ENCODE measurements at regions not wholly inside any gene's neighbourhood (a gene's known extent, or its start where the extent isn't known, plus 50 kb on each side); places are given as distances from the start of the nearest gene placed in this dataset.
A peak's percentile ranks its signal among the peaks of the same experiment; 100 is the strongest.

DNA sequence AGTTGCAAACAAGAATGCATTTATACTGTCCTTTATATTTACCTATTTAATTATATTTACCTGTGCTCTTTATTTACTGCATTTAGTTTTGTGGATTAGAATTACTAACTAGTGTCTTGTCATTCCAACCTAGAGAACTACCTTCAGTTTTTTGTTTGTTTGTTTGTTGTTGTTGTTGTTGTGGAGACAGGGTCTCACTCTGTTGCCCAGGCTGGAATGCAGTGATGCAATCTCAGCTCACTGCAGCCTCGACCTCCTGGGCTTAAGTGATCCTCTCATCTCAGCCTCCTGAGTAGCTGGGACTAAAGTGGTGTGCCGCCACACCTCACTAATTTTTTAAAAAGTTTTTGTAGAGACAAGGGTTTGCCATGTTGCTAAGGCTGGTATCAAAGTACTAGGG lies 156.4 kb upstream of the AKR1E2 start:
- Mint-ChIP-seq H3K27ac (no peak overlapping the region), H3K27me3 (ENCODE audit: low read depth) (no peaks in the 10 kb centered on the region), H3K4me1 (peaks cover 15% of the 10 kb centered on the region), H3K9me3 (peaks cover 12% of the 10 kb centered on the region), H3K4me3 (no peak overlapping the region), H3K36me3 (peaks cover 4% of the 10 kb centered on the region)
- TF ChIP-seq, protein P1, sequence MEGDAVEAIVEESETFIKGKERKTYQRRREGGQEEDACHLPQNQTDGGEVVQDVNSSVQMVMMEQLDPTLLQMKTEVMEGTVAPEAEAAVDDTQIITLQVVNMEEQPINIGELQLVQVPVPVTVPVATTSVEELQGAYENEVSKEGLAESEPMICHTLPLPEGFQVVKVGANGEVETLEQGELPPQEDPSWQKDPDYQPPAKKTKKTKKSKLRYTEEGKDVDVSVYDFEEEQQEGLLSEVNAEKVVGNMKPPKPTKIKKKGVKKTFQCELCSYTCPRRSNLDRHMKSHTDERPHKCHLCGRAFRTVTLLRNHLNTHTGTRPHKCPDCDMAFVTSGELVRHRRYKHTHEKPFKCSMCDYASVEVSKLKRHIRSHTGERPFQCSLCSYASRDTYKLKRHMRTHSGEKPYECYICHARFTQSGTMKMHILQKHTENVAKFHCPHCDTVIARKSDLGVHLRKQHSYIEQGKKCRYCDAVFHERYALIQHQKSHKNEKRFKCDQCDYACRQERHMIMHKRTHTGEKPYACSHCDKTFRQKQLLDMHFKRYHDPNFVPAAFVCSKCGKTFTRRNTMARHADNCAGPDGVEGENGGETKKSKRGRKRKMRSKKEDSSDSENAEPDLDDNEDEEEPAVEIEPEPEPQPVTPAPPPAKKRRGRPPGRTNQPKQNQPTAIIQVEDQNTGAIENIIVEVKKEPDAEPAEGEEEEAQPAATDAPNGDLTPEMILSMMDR (IDR thresholded peaks at IDR 0.05; ENCODE audit: unreplicated experiment) = no peak
- DNase-seq (ENCODE audit: low spot score in 2 of 2, unreplicated experiment in 2 of 2) = no peak

DNA sequence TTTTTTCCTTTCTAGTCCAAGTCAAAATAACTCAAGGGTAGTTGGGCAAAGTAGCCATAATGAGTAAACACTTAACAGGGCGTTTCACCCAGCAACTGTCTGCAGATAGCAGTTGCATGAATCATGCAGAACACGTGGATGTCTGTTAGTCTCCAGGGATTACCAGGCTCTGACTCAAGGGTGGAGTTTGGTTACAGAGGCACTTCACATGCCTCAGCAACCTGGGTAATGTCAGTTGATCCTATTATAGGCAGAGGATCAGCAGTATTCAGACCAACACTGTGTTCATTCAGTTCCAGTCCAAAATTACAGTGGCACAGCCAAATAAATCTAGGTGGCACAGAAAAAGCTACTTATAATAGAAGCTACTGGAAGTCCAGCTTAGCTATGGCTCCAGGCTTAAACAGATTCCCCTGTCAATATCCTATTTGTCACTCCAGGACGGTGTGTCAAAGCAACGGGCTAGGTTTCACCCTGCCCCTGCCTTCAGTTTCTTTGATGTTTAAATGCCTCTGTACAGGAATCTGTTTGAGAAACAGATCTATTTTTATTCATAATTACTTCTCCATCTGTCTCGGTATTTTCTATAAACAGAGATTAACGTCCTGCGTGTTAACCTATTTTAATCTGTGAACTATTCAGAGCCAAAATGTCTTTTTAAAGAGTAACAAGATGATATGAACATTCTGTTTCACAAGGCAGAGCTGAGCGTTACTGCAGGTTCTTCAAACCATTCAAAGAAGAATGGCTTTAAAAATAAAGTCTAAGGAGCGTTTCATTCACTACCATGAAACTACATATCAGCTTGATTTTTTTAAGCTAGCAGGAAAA lies 162.6 kb upstream of the AKR1E2 start:
- peak overlapping the region; percentile 86 for H3K27ac Mint-ChIP-seq
- peaks cover under 1% of the 10 kb centered on the region for H3K9me3 Mint-ChIP-seq
- H3K4me3 Mint-ChIP-seq = no peak overlapping the region
- TF ChIP-seq, protein P1 (IDR thresholded peaks at IDR 0.05; ENCODE audit: unreplicated experiment) = no peak
- no peaks in the 10 kb centered on the region for H3K36me3 Mint-ChIP-seq
- H3K27me3 Mint-ChIP-seq (ENCODE audit: low read depth) = no peaks in the 10 kb centered on the region
- no peak for DNase-seq (ENCODE audit: low spot score in 2 of 2, unreplicated experiment in 2 of 2)
- H3K4me1 Mint-ChIP-seq = peaks cover 23% of the 10 kb centered on the region

DNA sequence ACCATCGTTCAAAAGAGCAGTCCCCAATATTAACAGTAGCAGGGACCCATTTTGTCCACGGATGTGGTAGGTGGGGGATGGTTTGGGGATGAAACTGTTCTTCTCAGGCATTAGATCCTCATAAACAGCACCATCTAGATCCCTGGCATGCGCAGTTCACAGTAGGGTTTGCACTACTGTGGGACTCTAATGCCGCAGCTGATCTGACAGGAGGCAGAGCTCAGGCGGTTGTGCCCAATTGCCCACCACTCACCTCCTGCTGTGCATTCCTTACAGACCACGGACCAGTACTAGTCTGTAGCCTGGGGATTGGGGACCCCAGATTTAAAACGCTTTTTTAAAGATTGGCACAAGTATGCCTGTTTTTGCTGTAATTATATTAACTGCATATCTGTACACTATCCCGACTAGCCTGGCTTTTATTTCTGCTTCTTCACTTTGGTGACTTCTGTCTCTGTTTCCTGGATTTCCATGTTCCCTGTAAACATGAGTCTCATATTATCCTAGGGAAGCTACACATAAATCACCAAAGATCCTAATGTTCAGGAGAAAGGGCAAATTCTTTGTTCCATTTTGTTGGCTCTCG lies 163.3 kb upstream of the AKR1E2 start:
- Mint-ChIP-seq H3K9me3 (no peaks in the 10 kb centered on the region), H3K27ac (peak overlapping the region; percentile 86), H3K27me3 (ENCODE audit: low read depth) (no peaks in the 10 kb centered on the region), H3K4me3 (no peak overlapping the region), H3K4me1 (peaks cover 23% of the 10 kb centered on the region), H3K36me3 (no peaks in the 10 kb centered on the region)
- no peak for DNase-seq (ENCODE audit: low spot score in 2 of 2, unreplicated experiment in 2 of 2)
- TF ChIP-seq, protein P1 (IDR thresholded peaks at IDR 0.05; ENCODE audit: unreplicated experiment) = no peak

DNA sequence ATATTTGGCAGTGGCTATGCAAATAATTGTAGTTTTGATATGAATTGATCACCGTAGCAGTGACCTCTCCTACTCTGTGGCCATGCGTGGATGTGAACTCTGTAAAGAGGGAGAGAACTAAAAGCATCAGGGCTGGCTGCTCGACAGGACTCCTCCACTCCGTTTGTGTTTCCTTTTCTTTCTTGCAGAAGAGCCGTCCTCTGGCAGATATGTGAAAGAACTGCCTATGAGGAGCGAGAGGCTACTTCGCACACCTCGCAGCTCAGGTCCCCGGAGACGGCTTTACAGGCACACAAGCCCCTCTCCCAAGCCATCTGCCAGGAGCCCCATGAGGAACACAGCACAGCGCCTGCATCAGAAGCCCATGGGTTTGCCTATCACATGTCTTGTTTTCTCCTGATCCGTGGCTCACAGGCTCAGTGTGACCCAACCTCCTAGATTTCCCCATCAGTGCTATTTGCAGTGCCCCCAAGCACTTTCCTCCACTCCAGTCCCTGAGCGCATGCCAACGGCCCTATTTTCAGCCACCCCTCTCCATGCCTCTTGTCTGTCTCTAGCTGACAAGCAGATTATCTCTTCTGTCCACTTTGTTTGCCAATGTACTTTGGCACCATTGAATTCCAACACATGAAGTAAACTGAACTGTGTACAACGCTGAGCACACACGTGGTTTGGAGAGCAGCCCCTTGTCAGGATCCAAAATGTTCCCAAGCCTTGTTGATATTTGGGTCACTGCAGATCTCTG lies 164.3 kb upstream of the AKR1E2 start:
- H3K36me3 Mint-ChIP-seq = no peaks in the 10 kb centered on the region
- H3K4me3 Mint-ChIP-seq = no peak overlapping the region
- H3K27me3 Mint-ChIP-seq (ENCODE audit: low read depth) = no peaks in the 10 kb centered on the region
- peaks cover 23% of the 10 kb centered on the region for H3K4me1 Mint-ChIP-seq
- H3K27ac Mint-ChIP-seq = no peak overlapping the region
- no peaks in the 10 kb centered on the region for H3K9me3 Mint-ChIP-seq
- no peak for DNase-seq (ENCODE audit: low spot score in 2 of 2, unreplicated experiment in 2 of 2)
- TF ChIP-seq, protein P1 (IDR thresholded peaks at IDR 0.05; ENCODE audit: unreplicated experiment) = no peak

DNA sequence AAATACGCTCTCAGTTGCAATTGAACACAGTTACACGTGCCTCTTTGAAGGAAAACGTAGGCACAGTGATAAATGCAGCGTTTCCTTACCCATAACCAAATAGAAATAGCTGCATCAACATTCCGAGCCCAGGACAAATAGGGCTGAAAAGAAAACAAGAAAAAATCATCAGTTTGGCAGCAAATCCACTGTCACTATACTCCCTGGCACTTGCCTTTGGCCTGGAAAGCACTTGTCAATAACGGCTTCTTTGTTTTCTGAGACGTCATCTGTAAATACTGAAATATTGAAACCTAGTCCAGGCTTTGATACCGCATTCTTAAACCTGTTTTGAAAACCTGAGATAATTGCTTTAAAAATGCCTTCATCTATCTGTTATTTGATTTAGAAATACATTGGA lies 167.2 kb upstream of the AKR1E2 start:
- Mint-ChIP-seq H3K9me3 (no peaks in the 10 kb centered on the region), H3K27me3 (ENCODE audit: low read depth) (no peaks in the 10 kb centered on the region), H3K4me1 (peaks cover 25% of the 10 kb centered on the region), H3K4me3 (no peak overlapping the region), H3K36me3 (no peaks in the 10 kb centered on the region), H3K27ac (no peak overlapping the region)
- TF ChIP-seq, protein P1 (IDR thresholded peaks at IDR 0.05; ENCODE audit: unreplicated experiment) = no peak
- DNase-seq (ENCODE audit: low spot score in 2 of 2, unreplicated experiment in 2 of 2) = no peak
